H9 (cell line): ENCODE measurements at regions not wholly inside any gene's neighbourhood (a gene's known extent, or its start where the extent isn't known, plus 50 kb on each side); places are given as distances from the start of the nearest gene placed in this dataset.

Experiments
- DNase-seq: peaks from one replicate; pipeline ENCODE4 v3.0.0-alpha.2; 2017
- H2AFZ ChIP-seq: one replicate; pipeline ENCODE4 v1.6.1; 2013; ENCODE audit warnings: mild to moderate bottlenecking, low read length, control low read depth, moderate library complexity
- H2AK5ac ChIP-seq: 2 replicates; pipeline ENCODE4 v1.6.1; 2013; ENCODE audit warnings: low read length, control low read depth, mixed read lengths; ENCODE audit not compliant: insufficient read length
- H2BK120ac ChIP-seq: one replicate; pipeline ENCODE4 v1.6.1; 2013; ENCODE audit warnings: low read depth, mild to moderate bottlenecking, low read length, control low read depth, inconsistent platforms; ENCODE audit not compliant: poor library complexity, severe bottlenecking
- H2BK12ac ChIP-seq: 2 replicates; pipeline ENCODE4 v1.6.1; 2013; ENCODE audit warnings: low read length, control low read depth, mixed read lengths, low read depth; ENCODE audit not compliant: insufficient read length
- H2BK15ac ChIP-seq: 2 replicates; pipeline ENCODE4 v1.6.1; 2013; ENCODE audit warnings: low read depth, low read length, control low read depth
- H2BK20ac ChIP-seq: one replicate; pipeline ENCODE4 v1.6.1; 2013; ENCODE audit warnings: low read depth, mild to moderate bottlenecking, low read length, control low read depth, inconsistent platforms; ENCODE audit not compliant: poor library complexity, severe bottlenecking
- H2BK5ac ChIP-seq: 2 replicates; pipeline ENCODE4 v1.6.1; 2013; ENCODE audit warnings: low read length, control low read depth, mixed read lengths; ENCODE audit not compliant: insufficient read length
- H3K14ac ChIP-seq: 2 replicates; pipeline ENCODE4 v1.6.1; 2013; ENCODE audit warnings: low read length, control low read depth; ENCODE audit not compliant: insufficient read depth
- H3K18ac ChIP-seq: 2 replicates; pipeline ENCODE4 v1.6.1; 2013; ENCODE audit warnings: low read depth, mild to moderate bottlenecking, mixed read lengths, low read length, control low read depth; ENCODE audit not compliant: insufficient read length
- H3K23ac ChIP-seq: 2 replicates; pipeline ENCODE4 v1.6.1; 2013; ENCODE audit warnings: low read length, control low read depth, mixed read lengths, low read depth; ENCODE audit not compliant: insufficient read length
- H3K23me2 ChIP-seq: 2 replicates; pipeline ENCODE4 v1.6.1; 2013; ENCODE audit warnings: low read depth, mild to moderate bottlenecking, mixed read lengths, low read length, control low read depth; ENCODE audit not compliant: insufficient read length, poor library complexity, severe bottlenecking
- H3K27ac ChIP-seq: 2 replicates; pipeline ENCODE4 v1.5.1; 2013; ENCODE audit warnings: low read length, control low read depth, mixed read lengths, low read depth; ENCODE audit not compliant: insufficient read length
- H3K27me3 ChIP-seq: 2 replicates; pipeline ENCODE4 v1.6.1; 2013; ENCODE audit warnings: low read length, control low read depth, inconsistent platforms; ENCODE audit not compliant: insufficient read depth
- H3K4ac ChIP-seq: 2 replicates; pipeline ENCODE4 v1.6.1; 2013; ENCODE audit warnings: low read depth, mild to moderate bottlenecking, control low read depth, inconsistent platforms, low read length, moderate library complexity
- H3K4me1 ChIP-seq: 2 replicates; pipeline ENCODE4 v1.6.1; 2013; ENCODE audit warnings: low read length, control low read depth, inconsistent platforms; ENCODE audit not compliant: insufficient read depth
- H3K4me2 ChIP-seq: 2 replicates; pipeline ENCODE4 v1.6.1; 2013; ENCODE audit warnings: low read length, control low read depth, mixed read lengths; ENCODE audit not compliant: insufficient read length, insufficient read depth
- H3K56ac ChIP-seq: 2 replicates; pipeline ENCODE4 v1.6.1; 2013; ENCODE audit warnings: low read depth, mild to moderate bottlenecking, mixed read lengths, low read length, control low read depth; ENCODE audit not compliant: insufficient read length
- H3K79me1 ChIP-seq: 2 replicates; pipeline ENCODE4 v1.6.1; 2013; ENCODE audit warnings: low read depth, mild to moderate bottlenecking, moderate library complexity, low read length, control low read depth, inconsistent platforms; ENCODE audit not compliant: insufficient read depth, poor library complexity, severe bottlenecking
- H3K79me2 ChIP-seq: 2 replicates; pipeline ENCODE4 v1.6.1; 2013; ENCODE audit warnings: low read length, control low read depth, inconsistent platforms; ENCODE audit not compliant: insufficient read depth
- H3K9ac ChIP-seq: 2 replicates; pipeline ENCODE4 v1.6.1; 2013; ENCODE audit warnings: low read length, control low read depth, mixed read lengths; ENCODE audit not compliant: insufficient read length; ENCODE audit errors: extremely low read depth
- H3K9me3 ChIP-seq: one replicate; pipeline ENCODE4 v1.6.1; 2013; ENCODE audit warnings: low read depth, low read length, inconsistent platforms; ENCODE audit not compliant: control insufficient read depth
- H3T11ph ChIP-seq: one replicate; pipeline ENCODE4 v1.6.1; 2013; ENCODE audit warnings: mild to moderate bottlenecking, low read length, control low read depth, inconsistent platforms
- H4K20me1 ChIP-seq: one replicate; pipeline ENCODE4 v1.6.1; 2013; ENCODE audit not compliant: control insufficient read depth, insufficient read length, insufficient read depth
- H4K5ac ChIP-seq: 2 replicates; pipeline ENCODE4 v1.6.1; 2013; ENCODE audit warnings: low read depth, mild to moderate bottlenecking, mixed read lengths, low read length, control low read depth; ENCODE audit not compliant: insufficient read length
- H4K8ac ChIP-seq: replicated peaks from 2 replicates; pipeline ENCODE4 v1.6.1; 2013; ENCODE audit warnings: low read length, control low read depth, mixed read lengths, low read depth; ENCODE audit not compliant: insufficient read length
- H4K91ac ChIP-seq: 2 replicates; pipeline ENCODE4 v1.6.1; 2013; ENCODE audit warnings: low read depth, mild to moderate bottlenecking, moderate library complexity, mixed read lengths, low read length, control low read depth; ENCODE audit not compliant: insufficient read length
- H3K27ac Mint-ChIP-seq, 3 experiments: 2 replicates in 2 of 3; 3 replicates in 1 of 3; pipeline ENCODE4 v1.8.0; 2020 to 2021; ENCODE audit warnings: mixed read lengths in 3 of 3, mild to moderate bottlenecking in 1 of 3, moderate library complexity in 1 of 3
- H3K27me3 Mint-ChIP-seq: 2 replicates; pipeline ENCODE4 v1.8.0; 2021; ENCODE audit warnings: low read depth, mild to moderate bottlenecking, moderate library complexity, mixed read lengths
- H3K36me3 Mint-ChIP-seq, 3 experiments: 2 replicates in 2 of 3; 3 replicates in 1 of 3; pipeline ENCODE4 v1.8.0; 2020 to 2021; ENCODE audit warnings: low read depth in 3 of 3, mixed read lengths in 3 of 3; ENCODE audit not compliant: insufficient read depth in 1 of 3
- H3K4me1 Mint-ChIP-seq, 2 experiments: 2 replicates each; pipeline ENCODE4 v1.8.0; 2020; ENCODE audit warnings: mixed read lengths in 2 of 2
- H3K4me3 Mint-ChIP-seq, 2 experiments: 2 replicates in 1 of 2; 3 replicates in 1 of 2; pipeline ENCODE4 v1.8.0; 2020 to 2021; ENCODE audit warnings: mild to moderate bottlenecking in 2 of 2, mixed read lengths in 2 of 2, moderate library complexity in 1 of 2
- H3K9me3 Mint-ChIP-seq, 2 experiments: 2 replicates in 1 of 2; 3 replicates in 1 of 2; pipeline ENCODE4 v1.8.0; 2020; ENCODE audit warnings: mild to moderate bottlenecking in 2 of 2, mixed read lengths in 2 of 2, moderate library complexity in 1 of 2
- WGBS: extraction: QIAGEN DNeasy Blood & Tissue Kit; methylation state at CpG from one replicate; pipeline ENCODE4 v1.1.7; 2013; ENCODE audit warnings: missing lambda C conversion rate, low lambda C conversion rate, mixed read lengths; ENCODE audit not compliant: insufficient read length; ENCODE audit errors: extremely low coverage; 5-methylcytosine and 5-hydroxymethylcytosine counted together
- TF ChIP-seq, protein P1 (sequence below): fragments of 200-600 bp; sonication (generic); conservative IDR thresholded peaks from 3 replicates; pipeline ENCODE4 v1.8.0; 2021; ENCODE audit warnings: antibody characterized with exemption, mild to moderate bottlenecking

DNA sequence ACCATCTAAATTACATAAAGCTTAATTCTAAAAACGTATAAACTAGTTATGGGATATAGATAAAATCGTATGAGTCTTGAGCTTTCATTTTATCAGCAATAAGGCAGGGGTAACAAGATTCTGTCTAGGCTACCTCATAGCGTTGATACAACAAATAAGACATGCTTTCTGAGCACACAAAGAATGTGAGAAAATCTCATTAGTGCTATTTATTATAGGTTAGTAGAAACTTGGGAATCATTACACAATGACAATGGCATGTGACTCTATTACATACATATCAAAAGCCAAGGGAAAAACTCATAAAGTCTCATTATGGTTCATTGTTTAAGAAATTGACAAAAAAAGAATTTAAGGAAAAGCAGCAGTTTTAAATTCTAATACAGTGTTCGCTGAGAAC lies 448.6 kb downstream of the PLK2 start:
- Mint-ChIP-seq H3K27me3 (no peaks in the 10 kb centered on the region), H3K9me3 (no peaks in the 10 kb centered on the region), H3K4me1 (peaks cover 0 to 4% of the 10 kb centered on the region in 2 experiments; a peak in 2 of 4 replicates), H3K36me3 (no peaks in the 10 kb centered on the region), H3K4me3 (no peak overlapping the region), H3K27ac (no peak overlapping the region)
- Histone ChIP-seq H2BK120ac (no peak overlapping the region), H3K23me2 (no peaks in the 10 kb centered on the region), H4K91ac (no peak overlapping the region), H3K27ac (no peak overlapping the region), H2BK12ac (no peak overlapping the region), H2AK5ac (no peak overlapping the region), H4K20me1 (no peaks in the 10 kb centered on the region), H2AFZ (no peak overlapping the region), H3K9ac (no peak overlapping the region), H2BK5ac (no peak overlapping the region), H3K79me1 (no peaks in the 10 kb centered on the region), H3K27me3 (no peaks in the 10 kb centered on the region), H3K4me1 (no peaks in the 10 kb centered on the region), H3K9me3 (no peaks in the 10 kb centered on the region), H3K23ac (no peak overlapping the region), H3K18ac (no peak overlapping the region), H2BK20ac (no peak overlapping the region), H3T11ph (no peak overlapping the region), H3K14ac (no peak overlapping the region), H4K8ac (no peak overlapping the region), H3K56ac (no peak overlapping the region), H3K4me2 (no peak overlapping the region), H4K5ac (no peak overlapping the region), H2BK15ac (no peak overlapping the region), H3K4ac (no peak overlapping the region), H3K79me2 (no peaks in the 10 kb centered on the region)
- DNase-seq, result no peak
- TF ChIP-seq, protein P1, sequence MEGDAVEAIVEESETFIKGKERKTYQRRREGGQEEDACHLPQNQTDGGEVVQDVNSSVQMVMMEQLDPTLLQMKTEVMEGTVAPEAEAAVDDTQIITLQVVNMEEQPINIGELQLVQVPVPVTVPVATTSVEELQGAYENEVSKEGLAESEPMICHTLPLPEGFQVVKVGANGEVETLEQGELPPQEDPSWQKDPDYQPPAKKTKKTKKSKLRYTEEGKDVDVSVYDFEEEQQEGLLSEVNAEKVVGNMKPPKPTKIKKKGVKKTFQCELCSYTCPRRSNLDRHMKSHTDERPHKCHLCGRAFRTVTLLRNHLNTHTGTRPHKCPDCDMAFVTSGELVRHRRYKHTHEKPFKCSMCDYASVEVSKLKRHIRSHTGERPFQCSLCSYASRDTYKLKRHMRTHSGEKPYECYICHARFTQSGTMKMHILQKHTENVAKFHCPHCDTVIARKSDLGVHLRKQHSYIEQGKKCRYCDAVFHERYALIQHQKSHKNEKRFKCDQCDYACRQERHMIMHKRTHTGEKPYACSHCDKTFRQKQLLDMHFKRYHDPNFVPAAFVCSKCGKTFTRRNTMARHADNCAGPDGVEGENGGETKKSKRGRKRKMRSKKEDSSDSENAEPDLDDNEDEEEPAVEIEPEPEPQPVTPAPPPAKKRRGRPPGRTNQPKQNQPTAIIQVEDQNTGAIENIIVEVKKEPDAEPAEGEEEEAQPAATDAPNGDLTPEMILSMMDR, result no peak
- WGBS, result no CpG with 5 or more reads among the region's 4 CpGs
